CD4-positive, alpha-beta T cell treated with Interleukin-4 for 4 hours (primary cell): ENCODE measurements at regions not wholly inside any gene's neighbourhood (a gene's known extent, or its start where the extent isn't known, plus 50 kb on each side); places are given as distances from the start of the nearest gene placed in this dataset.

Experiments
- DNase-seq: peaks from one replicate; pipeline ENCODE4 v3.0.0-alpha.2; 2020

DNA sequence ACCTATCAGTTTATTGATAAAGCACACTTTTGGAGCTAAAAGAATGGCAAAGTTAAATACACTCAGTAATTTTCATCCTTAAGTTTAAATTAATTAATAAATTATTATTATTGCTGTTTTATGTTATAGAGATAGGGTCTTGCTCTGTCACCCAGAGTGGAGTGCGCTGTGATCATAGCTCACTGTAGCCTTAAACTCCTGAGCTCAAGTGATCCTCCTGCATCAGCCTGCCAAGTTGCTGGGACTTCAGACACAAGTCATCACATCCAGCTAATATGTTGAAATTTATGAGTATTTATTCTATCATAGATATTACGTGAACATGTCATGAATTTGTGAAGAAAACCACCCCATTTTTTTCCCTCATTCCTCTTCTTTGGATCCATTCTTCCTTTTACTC is 64.2 kb downstream of the GJA1 start:
- no peak for DNase-seq

- no peak for DNase-seq
Observed at GRCh38 chr6:121503589-121503991, 68.1 kb downstream of the GJA1 start.

GRCh38 chr6:121504227-121504626 is 68.8 kb downstream of the GJA1 start:
- no peak for DNase-seq

DNA sequence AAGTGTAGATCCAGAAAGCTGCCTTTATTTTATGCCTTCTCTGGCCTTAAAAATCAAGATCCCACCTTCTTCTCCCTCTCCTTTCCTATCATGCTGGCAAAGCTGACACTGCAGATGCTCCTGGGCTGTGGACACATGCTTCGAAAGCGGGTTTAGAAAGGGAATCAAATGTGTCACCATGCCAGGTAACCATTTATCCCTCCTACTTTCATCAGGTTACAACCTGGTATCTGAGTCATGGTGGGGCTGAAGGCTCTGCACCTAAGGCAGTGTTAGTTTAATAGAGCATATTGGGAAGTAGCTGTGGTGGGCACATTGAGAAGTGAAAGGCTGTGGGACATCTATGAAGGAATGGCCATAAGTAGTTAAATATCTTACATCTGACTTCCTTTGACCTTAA is 69.8 kb downstream of the GJA1 start:
- DNase-seq, result no peak

DNA sequence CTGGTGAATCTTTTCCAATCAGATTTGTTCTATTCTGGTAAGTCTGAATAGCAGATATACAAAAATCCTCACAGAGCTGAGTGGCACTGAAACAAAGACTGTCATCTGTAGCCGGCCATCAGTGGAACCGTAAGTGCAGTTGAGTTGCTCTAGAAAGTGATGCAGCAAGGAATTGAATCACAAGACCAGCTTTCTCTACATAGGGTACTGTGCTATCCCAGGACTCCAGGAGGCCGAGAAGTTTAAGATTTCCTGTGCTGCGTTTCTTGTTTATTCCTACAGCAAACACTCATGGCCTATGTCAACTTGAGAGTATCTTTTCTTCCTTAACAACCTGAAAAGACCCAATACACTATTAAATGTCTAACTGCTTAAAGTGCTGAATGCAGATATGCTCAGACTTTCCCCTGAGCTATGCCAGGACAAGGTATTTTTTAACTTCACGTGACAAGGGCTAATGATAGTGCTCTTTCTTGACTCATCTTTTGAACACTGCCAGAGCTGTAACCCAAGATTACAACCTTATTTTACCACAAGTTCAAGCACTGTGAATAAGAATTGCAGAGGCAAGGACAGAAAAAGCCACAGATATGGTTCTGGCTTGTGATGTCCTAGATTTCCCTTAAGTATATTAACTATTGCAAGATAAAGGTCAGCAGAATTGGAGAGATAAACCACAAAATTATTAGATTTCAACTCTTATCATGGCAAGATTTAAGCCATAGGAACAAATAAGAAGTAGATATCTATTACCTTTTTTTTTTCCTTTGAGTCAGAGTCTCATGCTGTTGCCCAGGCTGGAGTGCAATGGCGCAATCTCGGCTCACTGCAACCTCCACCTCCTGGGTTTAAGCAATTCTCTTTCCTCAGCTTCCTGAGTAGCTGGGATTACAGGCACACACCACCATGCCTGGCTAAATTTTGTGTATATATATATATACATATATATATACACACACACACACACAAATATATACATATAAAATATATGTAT is 71.6 kb downstream of the GJA1 start:
- DNase-seq, result no peak

DNA sequence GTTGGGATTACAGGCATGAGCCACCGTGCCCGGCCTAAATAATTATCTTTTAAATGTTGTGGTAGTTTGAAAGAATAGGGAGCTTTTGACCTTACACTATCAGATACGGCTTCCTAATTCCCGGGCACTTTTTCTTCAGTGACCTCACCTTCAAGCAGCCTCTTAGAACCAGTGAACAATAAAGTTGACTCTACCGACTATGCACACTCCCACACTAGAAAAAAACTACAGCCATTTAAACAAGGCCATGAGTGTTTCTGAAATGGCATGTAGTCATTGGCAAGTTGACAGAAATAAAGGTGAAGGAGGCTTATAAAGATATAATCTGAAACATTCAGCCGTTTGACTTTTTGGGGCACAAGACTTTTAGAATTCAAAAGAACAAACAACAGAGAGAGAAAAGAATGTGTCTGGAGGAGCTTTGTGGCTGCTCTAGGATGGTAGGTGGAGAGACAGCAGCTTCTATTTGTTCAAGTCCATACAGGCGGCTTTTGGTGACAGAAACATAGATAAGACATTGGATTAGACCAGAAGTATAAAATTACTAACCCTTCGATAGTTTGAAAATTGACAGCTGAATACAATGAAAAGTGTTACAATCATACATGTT is 75.2 kb downstream of the GJA1 start:
- no peak for DNase-seq

DNA sequence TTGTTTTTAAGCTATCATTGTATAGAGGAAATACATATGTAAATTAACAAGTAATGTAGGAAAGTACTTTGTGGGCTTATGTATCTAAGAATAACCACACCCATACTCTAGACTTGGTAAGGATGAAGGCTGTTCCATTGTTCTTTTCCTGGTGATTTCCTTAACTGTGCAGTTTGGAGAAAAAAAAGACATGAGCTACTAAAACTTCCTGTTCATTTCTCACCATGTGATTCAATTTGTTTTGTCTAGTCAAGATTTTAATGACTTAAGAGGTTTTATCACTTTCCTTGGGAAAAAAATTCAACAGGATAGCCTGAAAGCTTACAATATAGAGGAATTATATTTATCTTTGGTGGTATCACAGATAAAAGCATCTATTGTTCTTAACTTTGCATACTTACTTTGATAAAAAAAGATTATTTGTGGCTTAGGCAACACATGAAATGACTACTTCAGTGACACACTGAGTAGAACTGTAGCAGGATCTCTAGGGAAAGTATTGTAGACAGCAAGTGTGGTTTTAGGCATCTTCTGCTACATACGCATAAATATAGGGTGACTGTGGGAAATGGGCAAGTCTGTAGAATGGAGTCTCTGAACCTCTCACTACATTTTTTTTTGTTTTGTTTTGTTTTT is 80.3 kb downstream of the GJA1 start:
- no peak for DNase-seq

DNA sequence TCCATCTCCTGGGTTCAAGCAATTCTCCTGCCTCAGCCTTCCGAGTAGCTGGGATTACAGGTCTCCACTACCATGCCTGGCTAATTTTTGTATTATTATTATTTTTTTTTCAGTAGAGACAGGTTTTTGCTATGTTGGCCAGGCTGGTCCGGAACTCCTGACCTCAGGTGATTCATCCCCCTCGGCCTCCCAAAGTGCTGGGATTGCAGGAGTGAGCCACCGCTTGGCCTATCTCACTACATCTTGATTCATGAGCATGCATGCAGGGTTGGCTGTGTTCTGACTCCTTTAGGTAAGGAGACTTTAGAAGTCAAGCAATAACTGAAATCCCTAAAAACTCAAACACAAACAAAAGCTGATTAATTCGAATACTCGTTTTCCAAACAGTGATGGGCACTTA is 80.9 kb downstream of the GJA1 start:
- DNase-seq, result no peak

DNA sequence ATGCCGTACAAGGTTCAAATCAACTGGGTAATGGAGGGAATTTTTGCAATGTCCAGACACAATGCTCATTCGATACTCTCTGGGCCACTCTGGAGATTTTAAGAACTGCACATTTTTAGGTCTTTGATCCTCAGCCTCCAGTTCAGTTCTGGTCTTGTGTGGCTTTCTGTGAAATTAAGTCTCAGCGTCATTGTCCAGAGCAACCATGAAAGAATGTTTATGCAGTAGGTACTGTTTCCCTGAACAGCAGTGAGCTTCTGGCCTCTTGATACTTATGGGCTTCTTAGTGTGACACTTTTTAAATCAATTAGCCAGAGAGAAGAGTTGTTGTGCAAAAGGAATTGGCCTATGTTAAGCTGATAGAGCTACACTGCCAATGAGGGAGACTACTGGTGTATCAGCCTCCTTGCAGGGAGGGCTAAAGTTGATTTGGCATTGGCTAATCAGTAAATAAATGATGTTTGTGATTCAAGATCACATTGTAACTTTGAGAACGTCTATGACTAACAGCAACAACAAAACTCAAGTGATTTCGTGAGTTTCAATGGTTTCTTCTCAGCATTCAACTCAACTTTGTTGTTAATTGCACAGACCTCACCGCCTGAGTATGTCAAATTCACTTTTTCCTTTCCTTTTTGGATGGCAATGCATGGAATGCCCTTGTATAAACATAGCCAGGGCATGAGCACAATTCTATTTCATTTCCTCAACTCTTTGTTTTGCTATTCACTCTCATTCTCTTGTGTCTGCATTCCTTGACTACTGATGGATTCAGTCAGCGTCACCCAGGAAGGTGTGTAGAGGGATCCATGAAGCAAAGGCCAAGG is 85.1 kb downstream of the GJA1 start:
- no peak for DNase-seq

DNA sequence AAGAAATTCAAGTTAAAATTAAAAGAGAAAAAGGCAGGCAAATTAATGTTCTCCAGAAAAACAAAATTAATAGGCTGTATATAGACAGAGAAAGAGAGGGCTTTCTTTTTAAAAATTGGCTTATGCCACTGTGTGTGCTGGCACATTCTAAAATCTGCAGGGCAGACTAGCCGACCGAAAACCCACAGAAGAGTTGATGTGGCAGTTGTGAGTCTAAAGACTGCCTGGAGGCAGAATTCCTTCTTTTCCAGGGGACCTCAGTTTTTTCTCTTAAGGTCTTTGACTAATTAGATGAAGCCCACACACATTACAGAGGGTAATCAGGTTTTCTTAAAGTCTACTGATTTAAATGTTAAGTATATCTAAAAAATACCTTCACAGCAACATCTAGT is 85.7 kb downstream of the GJA1 start:
- DNase-seq, result no peak

DNA sequence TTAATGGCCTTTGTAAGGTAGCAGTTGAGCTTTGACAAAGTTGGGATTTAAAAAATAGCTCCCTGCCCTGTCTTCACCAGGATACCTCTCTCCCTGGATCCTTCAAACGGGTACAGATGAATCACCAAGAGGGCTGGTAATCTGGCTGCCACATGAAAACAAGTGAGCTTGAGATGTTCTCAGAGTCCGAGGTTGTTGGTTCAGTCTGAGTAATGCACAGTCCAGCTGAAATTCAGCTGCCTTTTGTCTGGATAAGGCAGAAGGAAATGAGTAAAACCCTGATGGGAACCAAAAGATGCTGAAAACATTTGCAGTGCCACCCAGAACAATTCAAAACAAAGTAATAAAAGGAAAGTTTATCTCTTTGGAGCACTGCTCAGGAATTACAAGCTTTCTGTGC is 86.8 kb downstream of the GJA1 start:
- DNase-seq, result no peak

GRCh38 chr6:121522771-121523386 is 87.4 kb downstream of the GJA1 start:
- no peak for DNase-seq

DNA sequence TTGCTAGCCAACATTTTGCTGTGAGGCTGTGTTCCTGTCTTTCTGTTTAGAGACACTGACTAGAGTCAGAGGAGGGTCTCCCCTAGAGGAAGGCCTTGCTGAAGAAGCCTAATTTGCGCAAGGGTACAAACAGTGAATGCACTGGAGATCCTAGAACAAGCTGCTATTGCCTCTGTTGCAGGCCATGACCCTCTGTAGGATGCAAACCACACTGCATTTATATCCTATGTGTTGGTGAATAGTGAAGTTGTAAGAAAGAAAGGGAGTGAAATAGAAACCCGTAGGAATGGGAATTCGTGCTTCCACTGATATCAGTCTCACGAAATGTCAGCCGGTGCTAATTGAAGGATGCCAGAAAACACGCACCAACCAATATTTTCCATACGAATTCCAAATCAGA is 88.2 kb downstream of the GJA1 start:
- no peak for DNase-seq

DNA sequence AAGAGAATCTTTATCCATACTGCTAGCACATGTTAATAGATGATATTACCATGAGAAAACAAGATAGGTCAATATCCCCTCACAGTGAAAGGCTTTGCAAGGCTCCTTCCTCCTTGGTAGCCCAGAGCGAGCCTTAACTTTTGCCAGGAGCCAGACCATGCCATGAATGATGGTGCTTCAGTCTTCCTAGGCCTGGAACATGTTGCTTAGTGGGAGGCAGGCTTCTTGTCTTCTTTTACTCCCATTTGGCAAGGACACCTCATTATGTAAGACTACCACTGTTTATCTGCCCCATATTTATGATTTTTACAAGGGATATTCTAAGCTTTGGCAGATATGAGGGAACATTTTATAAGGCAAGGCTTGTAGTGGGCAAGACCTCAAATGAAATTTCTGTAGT is 90.8 kb downstream of the GJA1 start:
- DNase-seq, result no peak

DNA sequence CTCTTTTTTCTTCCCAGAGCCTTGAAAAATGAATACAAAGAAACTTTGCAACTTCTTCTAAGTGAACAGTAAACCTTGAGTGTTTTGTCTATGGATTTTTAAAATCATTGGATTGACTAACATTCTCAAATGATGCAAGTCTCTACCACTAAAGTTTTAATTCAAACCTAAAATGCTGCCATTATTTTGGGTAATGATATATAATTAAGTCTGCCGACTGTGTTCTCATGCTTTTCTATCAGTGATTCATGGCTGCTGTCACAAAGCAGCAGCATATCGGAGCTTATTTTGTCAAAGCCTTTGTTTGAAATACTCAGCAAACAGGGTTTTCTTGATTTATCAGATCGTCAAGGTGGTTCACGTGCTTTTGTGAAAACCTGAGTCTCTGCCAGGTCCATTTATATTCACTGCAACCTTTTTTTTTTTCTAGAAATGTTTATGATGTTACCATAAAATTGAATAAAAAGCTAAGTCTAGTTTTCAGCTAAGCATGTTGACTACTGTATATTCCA is 96.3 kb downstream of the GJA1 start:
- no peak for DNase-seq

- DNase-seq, result no peak
Observed at GRCh38 chr6:121533321-121533841, 97.9 kb downstream of the GJA1 start.

GRCh38 chr6:121535777-121536176 is 100.3 kb downstream of the GJA1 start:
- no peak for DNase-seq

- no peak for DNase-seq
Observed at GRCh38 chr6:121536345-121536744, 100.9 kb downstream of the GJA1 start.

DNA sequence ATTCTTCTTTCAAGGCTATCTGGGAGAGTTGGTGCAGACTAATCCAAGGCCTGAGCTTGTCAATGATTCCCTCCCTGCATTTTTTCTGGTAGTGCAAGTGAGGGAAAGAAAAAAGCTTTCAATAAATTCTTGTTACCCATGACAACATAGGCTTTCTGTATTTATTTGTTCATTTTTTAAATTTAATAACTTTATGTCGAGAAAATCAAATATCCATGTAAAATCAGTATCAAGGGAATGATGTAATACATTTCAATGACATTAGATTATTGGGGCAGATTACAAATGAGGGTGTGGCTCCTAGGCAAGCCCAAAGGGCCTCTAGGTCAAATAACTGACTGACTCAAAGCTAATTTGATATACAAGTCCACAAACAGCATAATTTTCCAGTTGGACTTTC is 104.0 kb downstream of the GJA1 start:
- no peak for DNase-seq

DNA sequence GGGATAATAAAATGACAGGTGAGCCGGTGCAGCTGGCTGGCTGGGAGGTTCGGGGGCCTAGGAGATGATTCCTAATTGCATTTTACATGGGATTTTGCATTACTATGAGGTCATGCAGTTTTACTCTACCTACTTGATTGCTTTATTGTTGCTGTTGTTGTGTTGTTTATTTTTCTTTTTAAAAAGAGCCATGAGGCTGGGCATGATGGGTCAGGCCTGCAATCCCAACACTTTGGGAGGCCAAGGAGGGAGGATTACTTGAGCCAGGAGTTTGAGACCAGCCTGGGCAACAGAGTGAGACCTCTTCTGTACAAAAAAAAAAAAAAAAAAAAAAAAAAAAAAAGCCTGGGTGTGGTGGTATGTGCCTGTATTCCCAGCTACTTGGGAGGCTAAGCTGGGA is 104.8 kb downstream of the GJA1 start:
- no peak for DNase-seq

DNA sequence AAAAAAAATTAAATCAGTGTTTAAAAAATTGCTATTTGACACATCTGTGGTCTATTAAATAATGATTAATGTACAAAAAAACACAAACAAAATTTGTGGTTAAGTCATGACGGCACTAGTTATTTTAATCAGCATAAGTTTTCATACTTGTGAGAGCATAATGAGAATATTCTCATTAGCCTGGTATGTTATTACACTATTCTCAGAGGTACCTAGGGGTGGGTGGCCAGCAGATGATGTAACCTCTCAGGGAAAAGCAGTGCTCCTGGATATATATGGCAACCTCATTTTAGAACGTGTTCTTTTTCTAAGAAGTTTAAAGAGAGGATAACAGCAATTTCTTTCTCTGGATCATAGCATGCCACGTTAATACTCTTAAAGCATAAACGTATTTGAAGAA is 109.2 kb downstream of the GJA1 start:
- DNase-seq, result no peak

GRCh38 chr6:121548131-121548530 is 112.7 kb downstream of the GJA1 start:
- no peak for DNase-seq
